ENCODE measurements at regions not wholly inside any gene's neighbourhood (a gene's known extent, or its start where the extent isn't known, plus 50 kb on each side); places are given as distances from the start of the nearest gene placed in this dataset.
"Not testable (repeated sequence)": the region's sequence is repeated elsewhere in the genome, so short reads cannot be mapped to it uniquely, and the experiment has no call there.

GRCh38 chr16:66207139-66207882 lies 159.2 kb upstream of the CDH5 start:
- DNase-seq (ENCODE audit: low read depth in 2 of 2) = no peak

GRCh38 chr16:66206363-66206762 lies 160.1 kb upstream of the CDH5 start:
- DNase-seq (ENCODE audit: low read depth in 2 of 2) = no peak

GRCh38 chr16:66205287-66206231 lies 160.9 kb upstream of the CDH5 start:
- DNase-seq (ENCODE audit: low read depth in 2 of 2) = no peak

- DNase-seq (ENCODE audit: low read depth in 2 of 2) = no peak
These were observed 161.7 kb upstream of the CDH5 start for GRCh38 chr16:66204756-66205155.

GRCh38 chr16:66203476-66203875 lies 163.0 kb upstream of the CDH5 start:
- no peak for DNase-seq (ENCODE audit: low read depth in 2 of 2)

GRCh38 chr16:66199189-66199588 lies 167.3 kb upstream of the CDH5 start:
- DNase-seq (ENCODE audit: low read depth in 2 of 2) = no peak

- no peak for DNase-seq (ENCODE audit: low read depth in 2 of 2)
These were observed 167.8 kb upstream of the CDH5 start for GRCh38 chr16:66198641-66199040.

GRCh38 chr16:66197668-66198278 lies 168.7 kb upstream of the CDH5 start:
- no peak for DNase-seq (ENCODE audit: low read depth in 2 of 2)

GRCh38 chr16:66196770-66197169 lies 169.7 kb upstream of the CDH5 start:
- DNase-seq (ENCODE audit: low read depth in 2 of 2) = no peak

GRCh38 chr16:66194866-66195265 lies 171.6 kb upstream of the CDH5 start:
- no peak for DNase-seq (ENCODE audit: low read depth in 2 of 2)

- DNase-seq (ENCODE audit: low read depth in 2 of 2) = no peak
These were observed 172.8 kb upstream of the CDH5 start for GRCh38 chr16:66193543-66194229.

GRCh38 chr16:66190411-66190810 lies 176.1 kb upstream of the CDH5 start:
- DNase-seq (ENCODE audit: low read depth in 2 of 2) = no peak

- no peak for DNase-seq (ENCODE audit: low read depth in 2 of 2)
These were observed 176.5 kb upstream of the CDH5 start for GRCh38 chr16:66189951-66190350.

GRCh38 chr16:66188917-66189725 lies 177.4 kb upstream of the CDH5 start:
- no peak for DNase-seq (ENCODE audit: low read depth in 2 of 2)

GRCh38 chr16:66186251-66186785 lies 180.2 kb upstream of the CDH5 start:
- DNase-seq (ENCODE audit: low read depth in 2 of 2) = no peak

GRCh38 chr16:66182592-66182991 lies 183.9 kb upstream of the CDH5 start:
- no peak for DNase-seq (ENCODE audit: low read depth in 2 of 2)

GRCh38 chr16:66176731-66177130 lies 189.8 kb upstream of the CDH5 start:
- no peak for DNase-seq (ENCODE audit: low read depth in 2 of 2)

GRCh38 chr16:66176111-66176510 lies 190.4 kb upstream of the CDH5 start:
- DNase-seq (ENCODE audit: low read depth in 2 of 2) = no peak

GRCh38 chr16:66175636-66176035 lies 190.9 kb upstream of the CDH5 start:
- DNase-seq (ENCODE audit: low read depth in 2 of 2) = no peak

GRCh38 chr16:66175058-66175457 lies 191.4 kb upstream of the CDH5 start:
- no peak for DNase-seq (ENCODE audit: low read depth in 2 of 2)

- DNase-seq (ENCODE audit: low read depth in 2 of 2) = not testable (repeated sequence)
These were observed 192.7 kb upstream of the CDH5 start for GRCh38 chr16:66173796-66174195.
